Astrocyte (in vitro differentiated cells and primary cell): ENCODE measurements at regions not wholly inside any gene's neighbourhood (a gene's known extent, or its start where the extent isn't known, plus 50 kb on each side); places are given as distances from the start of the nearest gene placed in this dataset.

Experiments used
- EZH2 ChIP-seq: IDR thresholded peaks from 2 replicates; pipeline ENCODE4 v1.6.1; 2012; ENCODE audit warnings: mild to moderate bottlenecking, low read length, inconsistent platforms; ENCODE audit not compliant: insufficient read depth
- TF ChIP-seq, protein P1 (sequence below): IDR thresholded peaks from 2 replicates; pipeline ENCODE4 v1.5.1; 2011; ENCODE audit warnings: low read depth, mild to moderate bottlenecking, inconsistent platforms, low read length, moderate library complexity; ENCODE audit not compliant: insufficient read depth

DNA sequence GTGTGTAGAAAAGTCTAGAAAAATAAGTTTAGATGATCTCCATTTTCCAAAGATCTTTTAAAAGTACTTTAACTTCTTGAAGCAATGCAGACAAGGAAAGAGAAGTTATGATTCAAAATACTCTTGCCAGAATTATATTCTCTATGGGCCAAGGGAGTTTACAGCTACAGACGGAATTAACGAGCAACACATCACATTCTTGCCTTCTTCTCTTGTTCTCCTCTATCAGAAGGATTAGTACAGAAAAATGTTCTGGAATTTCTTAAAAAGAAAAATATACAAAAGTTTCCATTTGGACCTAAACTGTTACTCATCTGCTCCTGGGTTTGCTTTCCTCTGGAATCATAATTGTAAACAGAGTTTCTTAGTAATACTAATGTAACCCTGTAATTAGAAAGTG, 284.7 kb upstream of the HSF2 start:
- TF ChIP-seq, protein P1, sequence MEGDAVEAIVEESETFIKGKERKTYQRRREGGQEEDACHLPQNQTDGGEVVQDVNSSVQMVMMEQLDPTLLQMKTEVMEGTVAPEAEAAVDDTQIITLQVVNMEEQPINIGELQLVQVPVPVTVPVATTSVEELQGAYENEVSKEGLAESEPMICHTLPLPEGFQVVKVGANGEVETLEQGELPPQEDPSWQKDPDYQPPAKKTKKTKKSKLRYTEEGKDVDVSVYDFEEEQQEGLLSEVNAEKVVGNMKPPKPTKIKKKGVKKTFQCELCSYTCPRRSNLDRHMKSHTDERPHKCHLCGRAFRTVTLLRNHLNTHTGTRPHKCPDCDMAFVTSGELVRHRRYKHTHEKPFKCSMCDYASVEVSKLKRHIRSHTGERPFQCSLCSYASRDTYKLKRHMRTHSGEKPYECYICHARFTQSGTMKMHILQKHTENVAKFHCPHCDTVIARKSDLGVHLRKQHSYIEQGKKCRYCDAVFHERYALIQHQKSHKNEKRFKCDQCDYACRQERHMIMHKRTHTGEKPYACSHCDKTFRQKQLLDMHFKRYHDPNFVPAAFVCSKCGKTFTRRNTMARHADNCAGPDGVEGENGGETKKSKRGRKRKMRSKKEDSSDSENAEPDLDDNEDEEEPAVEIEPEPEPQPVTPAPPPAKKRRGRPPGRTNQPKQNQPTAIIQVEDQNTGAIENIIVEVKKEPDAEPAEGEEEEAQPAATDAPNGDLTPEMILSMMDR: no peak
- TF ChIP-seq EZH2: no peak
